Breast epithelium (tissue), 4 donors: ENCODE measurements at regions not wholly inside any gene's neighbourhood (a gene's known extent, or its start where the extent isn't known, plus 50 kb on each side); places are given as distances from the start of the nearest gene placed in this dataset.

Source experiments
- DNase-seq, 2 donors: peaks; one replicate each; pipeline ENCODE4 v3.0.0-alpha.2; 2019; ENCODE audit warnings: low spot score in 2 of 2
- H3K27ac ChIP-seq, 2 donors: fragments of 200-600 bp; sonication (generic) in 1 of 2; one replicate each; pipeline ENCODE4 v1.5.1; 2016 to 2019; ENCODE audit warnings: mild to moderate bottlenecking in 1 of 2
- H3K27me3 ChIP-seq, 2 donors: fragments of 200-600 bp; sonication (generic) in 1 of 2; one replicate each; pipeline versions ENCODE4 v1.5.1 to v1.6.0; 2017 to 2019; ENCODE audit warnings: control low read depth in 1 of 2, mild to moderate bottlenecking in 1 of 2
- H3K36me3 ChIP-seq: fragments of 200-600 bp; one replicate; pipeline ENCODE4 v1.5.1; 2019
- H3K4me1 ChIP-seq, 2 donors: fragments of 200-600 bp; sonication (generic); one replicate each; pipeline ENCODE4 v1.5.1; 2016 to 2019; ENCODE audit warnings: control low read depth in 1 of 2
- H3K4me3 ChIP-seq, 3 donors: fragments of 200-600 bp; sonication (generic); 1 replicate in 2 of 3; 2 replicates in 1 of 3; pipeline ENCODE4 v1.5.1; 2016 to 2019; ENCODE audit warnings: mild to moderate bottlenecking in 3 of 3, moderate library complexity in 2 of 3
- H3K9me3 ChIP-seq, 2 donors: fragments of 200-600 bp; sonication (generic) in 1 of 2; one replicate each; pipeline ENCODE4 v1.5.1; 2016 to 2019; ENCODE audit warnings: control low read depth in 1 of 2
- CTCF ChIP-seq, 3 donors: fragments of 450-650 bp; IDR thresholded peaks; one replicate each; pipeline ENCODE4 v1.5.1; 2016 to 2017; ENCODE audit warnings: antibody characterized with exemption in 3 of 3, mild to moderate bottlenecking in 3 of 3, moderate library complexity in 3 of 3
- POLR2A ChIP-seq: fragments of 450-650 bp; IDR thresholded peaks from one replicate; pipeline ENCODE4 v1.6.1; 2016; ENCODE audit warnings: antibody characterized with exemption, mild to moderate bottlenecking, moderate library complexity
- POLR2AphosphoS5 ChIP-seq, 3 donors: sonication (generic); formaldehyde crosslinking; IDR thresholded peaks; one replicate each; pipeline ENCODE4 v1.6.1; 2017; ENCODE audit warnings: antibody characterized with exemption in 3 of 3
- intact Hi-C: fragments of 100-400 bp; cut with DNase I; formaldehyde crosslinking; loops from one replicate; pipeline ENCODE4 v1.15.1; 2023; ENCODE audit warnings: low total_unique reads

- Histone ChIP-seq H3K27ac (no peak overlapping the region), H3K4me3 (no peak overlapping the region), H3K36me3 (no peaks in the 10 kb centered on the region), H3K4me1 (no peaks in the 10 kb centered on the region), H3K27me3 (no peaks in the 10 kb centered on the region), H3K9me3 (no peaks in the 10 kb centered on the region)
- intact Hi-C loops = no loop called here
- no peak for TF ChIP-seq POLR2AphosphoS5 (IDR thresholded peaks at IDR 0.05)
- no peak for TF ChIP-seq POLR2A
- TF ChIP-seq CTCF (IDR thresholded peaks at IDR 0.05) = no peak
- DNase-seq = no peak
Measured at GRCh38 chr2:209351636-209352035, 72.2 kb upstream of the MAP2 start.

- H3K36me3 ChIP-seq = no peaks in the 10 kb centered on the region
- TF ChIP-seq POLR2A (no peak), POLR2AphosphoS5 (IDR thresholded peaks at IDR 0.05) (no peak), CTCF (IDR thresholded peaks at IDR 0.05) (no peak)
- intact Hi-C loops = no loop called here
- H3K9me3 ChIP-seq = no peaks in the 10 kb centered on the region
- H3K27me3 ChIP-seq = no peaks in the 10 kb centered on the region
- H3K4me1 ChIP-seq = no peaks in the 10 kb centered on the region
- DNase-seq = no peak
- H3K4me3 ChIP-seq = no peak overlapping the region
- H3K27ac ChIP-seq = no peak overlapping the region
Measured at GRCh38 chr2:209358992-209359391, 64.9 kb upstream of the MAP2 start.

- H3K27me3 ChIP-seq = no peaks in the 10 kb centered on the region
- DNase-seq = no peak
- H3K4me3 ChIP-seq = no peak overlapping the region
- H3K9me3 ChIP-seq = no peaks in the 10 kb centered on the region
- no peaks in the 10 kb centered on the region for H3K4me1 ChIP-seq
- H3K27ac ChIP-seq = no peak overlapping the region
- no peaks in the 10 kb centered on the region for H3K36me3 ChIP-seq
- intact Hi-C loops = no loop called here
- TF ChIP-seq CTCF (IDR thresholded peaks at IDR 0.05) (no peak), POLR2AphosphoS5 (IDR thresholded peaks at IDR 0.05) (no peak), POLR2A (no peak)
Measured at GRCh38 chr2:209367075-209367747, 56.6 kb upstream of the MAP2 start.

- Histone ChIP-seq H3K4me3 (no peak overlapping the region), H3K27ac (no peak overlapping the region), H3K4me1 (no peaks in the 10 kb centered on the region), H3K27me3 (no peaks in the 10 kb centered on the region), H3K9me3 (peaks cover 0 to 4% of the 10 kb centered on the region in 2 donors), H3K36me3 (no peaks in the 10 kb centered on the region)
- intact Hi-C loops = no loop called here
- DNase-seq = no peak
- TF ChIP-seq POLR2A (no peak), CTCF (IDR thresholded peaks at IDR 0.05) (no peak), POLR2AphosphoS5 (IDR thresholded peaks at IDR 0.05) (no peak)
Measured at GRCh38 chr2:209368406-209368805, 55.4 kb upstream of the MAP2 start.

- Histone ChIP-seq H3K4me3 (no peak overlapping the region), H3K27me3 (no peaks in the 10 kb centered on the region), H3K36me3 (no peaks in the 10 kb centered on the region), H3K4me1 (no peaks in the 10 kb centered on the region), H3K9me3 (peaks cover 0 to 8% of the 10 kb centered on the region in 2 donors), H3K27ac (peak overlapping the region; percentile 39 to 41)
- DNase-seq = peak; percentile 65 to 90
- no peak for TF ChIP-seq CTCF (IDR thresholded peaks at IDR 0.05)
- TF ChIP-seq POLR2AphosphoS5 (IDR thresholded peaks at IDR 0.05) = peak in 2 of 3 donors; percentile 29 to 59
- intact Hi-C loops = no loop called here
Measured at GRCh38 chr2:209368914-209369313, 54.9 kb upstream of the MAP2 start.
